AG09319 (cell line): ENCODE measurements at regions not wholly inside any gene's neighbourhood (a gene's known extent, or its start where the extent isn't known, plus 50 kb on each side); places are given as distances from the start of the nearest gene placed in this dataset.
A peak's percentile ranks its signal among the peaks of the same experiment; 100 is the strongest.

ENCODE experiments used
- DNase-seq: peaks from one replicate; pipeline ENCODE4 v3.0.0-alpha.2; 2010; ENCODE audit warnings: low read depth; ENCODE audit errors: extremely low read depth
- TF ChIP-seq, protein P1 (sequence below): IDR thresholded peaks from 2 replicates; pipeline ENCODE4 v1.5.1; 2011; ENCODE audit warnings: low read depth, mild to moderate bottlenecking, inconsistent platforms, low read length, moderate library complexity

DNA sequence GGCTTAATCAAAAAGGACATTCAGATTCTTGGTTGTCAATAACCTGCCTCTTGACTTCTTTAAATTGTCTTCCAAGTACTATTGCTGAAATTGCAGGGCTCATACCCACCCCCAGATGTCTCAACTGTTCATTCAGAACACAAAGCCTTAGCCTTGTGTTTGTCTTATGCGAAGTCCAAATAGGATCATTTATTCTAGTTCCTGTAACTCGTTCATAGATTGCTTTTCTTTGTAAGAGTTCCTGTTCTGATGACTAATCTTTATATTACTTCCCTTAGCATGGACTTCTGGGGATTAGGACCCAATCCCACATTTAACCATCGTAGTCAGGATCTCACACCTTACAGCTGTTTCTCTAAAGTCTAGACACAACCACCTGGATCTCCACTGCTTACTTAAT, 226.0 kb downstream of the VEGFC start:
- TF ChIP-seq, protein P1, sequence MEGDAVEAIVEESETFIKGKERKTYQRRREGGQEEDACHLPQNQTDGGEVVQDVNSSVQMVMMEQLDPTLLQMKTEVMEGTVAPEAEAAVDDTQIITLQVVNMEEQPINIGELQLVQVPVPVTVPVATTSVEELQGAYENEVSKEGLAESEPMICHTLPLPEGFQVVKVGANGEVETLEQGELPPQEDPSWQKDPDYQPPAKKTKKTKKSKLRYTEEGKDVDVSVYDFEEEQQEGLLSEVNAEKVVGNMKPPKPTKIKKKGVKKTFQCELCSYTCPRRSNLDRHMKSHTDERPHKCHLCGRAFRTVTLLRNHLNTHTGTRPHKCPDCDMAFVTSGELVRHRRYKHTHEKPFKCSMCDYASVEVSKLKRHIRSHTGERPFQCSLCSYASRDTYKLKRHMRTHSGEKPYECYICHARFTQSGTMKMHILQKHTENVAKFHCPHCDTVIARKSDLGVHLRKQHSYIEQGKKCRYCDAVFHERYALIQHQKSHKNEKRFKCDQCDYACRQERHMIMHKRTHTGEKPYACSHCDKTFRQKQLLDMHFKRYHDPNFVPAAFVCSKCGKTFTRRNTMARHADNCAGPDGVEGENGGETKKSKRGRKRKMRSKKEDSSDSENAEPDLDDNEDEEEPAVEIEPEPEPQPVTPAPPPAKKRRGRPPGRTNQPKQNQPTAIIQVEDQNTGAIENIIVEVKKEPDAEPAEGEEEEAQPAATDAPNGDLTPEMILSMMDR = no peak
- DNase-seq = no peak

GRCh38 chr4:176568238-176568637, 224.5 kb downstream of the VEGFC start:
- DNase-seq = no peak
- TF ChIP-seq, protein P1 = no peak

GRCh38 chr4:176569301-176569700, 223.4 kb downstream of the VEGFC start:
- DNase-seq = no peak
- TF ChIP-seq, protein P1 = peak; percentile 9

- TF ChIP-seq, protein P1 = no peak
- DNase-seq = no peak
Measured at GRCh38 chr4:176571206-176571605, 221.5 kb downstream of the VEGFC start.

DNA sequence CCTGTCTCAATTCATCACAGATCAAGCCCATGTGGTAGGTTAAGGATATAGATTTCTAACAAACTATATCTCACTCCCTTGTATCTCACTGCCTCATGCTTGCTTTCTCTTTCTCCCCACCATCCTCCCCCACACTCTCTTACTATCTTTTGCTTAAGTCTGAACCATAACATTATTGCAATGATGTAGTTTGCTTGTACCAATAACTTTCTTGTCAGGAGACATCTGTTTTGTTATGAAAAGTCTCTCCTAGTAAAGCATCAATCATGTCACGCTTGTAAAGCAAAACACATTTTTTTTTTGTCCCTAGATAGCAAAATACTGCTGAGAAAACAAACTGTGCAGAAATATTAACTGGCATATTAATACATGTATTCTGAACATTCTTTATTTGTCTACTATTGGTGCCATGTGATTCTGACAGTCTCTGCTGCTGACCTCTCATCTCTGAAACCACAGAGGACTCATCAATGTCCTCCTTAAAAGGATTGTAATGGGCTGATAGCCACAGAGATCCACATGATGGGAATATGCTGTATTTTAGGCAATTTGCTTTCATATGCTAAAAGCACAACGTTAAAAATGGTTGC, 217.5 kb downstream of the VEGFC start:
- TF ChIP-seq, protein P1 = no peak
- no peak for DNase-seq

- TF ChIP-seq, protein P1 = no peak
- no peak for DNase-seq
Measured at GRCh38 chr4:176579226-176579625, 213.5 kb downstream of the VEGFC start.

GRCh38 chr4:176583278-176583677, 209.4 kb downstream of the VEGFC start:
- TF ChIP-seq, protein P1 = no peak
- DNase-seq = no peak
